Naive thymus-derived CD4-positive, alpha-beta T cell (primary cell): ENCODE measurements at regions not wholly inside any gene's neighbourhood (a gene's known extent, or its start where the extent isn't known, plus 50 kb on each side); places are given as distances from the start of the nearest gene placed in this dataset.
A peak's percentile ranks its signal among the peaks of the same experiment; 100 is the strongest.

Experiments
- ATAC-seq: fragments of 150-1000 bp; cut with Tn5 transposase; 2 replicates; pipeline ENCODE4 v1.10.0; 2021; ENCODE audit warnings: mild to moderate bottlenecking, moderate library complexity
- CTCF ChIA-PET: fragments of 350-600 bp; sonication (Branson Sonifier 250); formaldehyde crosslinking; loops from one replicate; lab custom pipeline; 2021; ENCODE audit warnings: antibody characterized with exemption; lab: Charles Lee
- POLR2A ChIA-PET: fragments of 350-600 bp; sonication (Branson Sonifier 250); formaldehyde crosslinking; loops from one replicate; lab custom pipeline; 2021; ENCODE audit warnings: antibody characterized with exemption, inconsistent platforms; lab: Charles Lee
- DNase-seq, 9 donors: peaks; one replicate each; pipeline versions ENCODE4 v3.0.0 to v3.0.0-alpha.2; 2020 to 2022; ENCODE audit warnings: mixed read lengths in 1 of 9
- H3K27ac ChIP-seq: one replicate; pipeline ENCODE4 v1.7.0; 2013; ENCODE audit warnings: mild to moderate bottlenecking, low read depth, low read length, moderate library complexity
- H3K27me3 ChIP-seq, 2 donors: one replicate each; pipeline ENCODE4 v1.7.0; 2013; ENCODE audit warnings: low read length in 2 of 2, mild to moderate bottlenecking in 2 of 2, moderate library complexity in 2 of 2; ENCODE audit not compliant: control insufficient read depth in 2 of 2, insufficient read depth in 2 of 2
- H3K36me3 ChIP-seq, 3 experiments: 1 replicate in 2 of 3; 2 replicates in 1 of 3; pipeline ENCODE4 v1.7.0; 2013; ENCODE audit warnings: low read length in 3 of 3, mild to moderate bottlenecking in 3 of 3, moderate library complexity in 1 of 3; ENCODE audit not compliant: insufficient read depth in 3 of 3, control insufficient read depth in 2 of 3
- H3K4me1 ChIP-seq, 2 donors: one replicate each; pipeline ENCODE4 v1.7.0; 2013; ENCODE audit warnings: low read length in 2 of 2, mild to moderate bottlenecking in 2 of 2, moderate library complexity in 1 of 2; ENCODE audit not compliant: control insufficient read depth in 2 of 2, insufficient read depth in 2 of 2
- H3K4me3 ChIP-seq: 2 replicates; pipeline ENCODE4 v1.7.0; 2013; ENCODE audit warnings: mild to moderate bottlenecking, low read length
- H3K9me3 ChIP-seq, 3 experiments: 1 replicate in 2 of 3; 2 replicates in 1 of 3; pipeline ENCODE4 v1.7.0; 2013; ENCODE audit warnings: low read length in 3 of 3; ENCODE audit not compliant: control insufficient read depth in 2 of 3
- H3K27ac Mint-ChIP-seq, 9 donors: one replicate each; pipeline ENCODE4 v1.8.0; 2020 to 2022; ENCODE audit warnings: mixed read lengths in 9 of 9, mild to moderate bottlenecking in 8 of 9, moderate library complexity in 5 of 9, inconsistent platforms in 2 of 9
- H3K27me3 Mint-ChIP-seq, 5 donors: one replicate each; pipeline ENCODE4 v1.8.0; 2021 to 2022; ENCODE audit warnings: mixed read lengths in 5 of 5, mild to moderate bottlenecking in 1 of 5
- H3K36me3 Mint-ChIP-seq, 5 donors: one replicate each; pipeline ENCODE4 v1.8.0; 2020 to 2022; ENCODE audit warnings: mixed read lengths in 5 of 5, mild to moderate bottlenecking in 3 of 5, inconsistent platforms in 1 of 5
- H3K4me1 Mint-ChIP-seq, 7 donors: one replicate each; pipeline ENCODE4 v1.8.0; 2020 to 2022; ENCODE audit warnings: mixed read lengths in 7 of 7, mild to moderate bottlenecking in 3 of 7, inconsistent platforms in 1 of 7
- H3K4me3 Mint-ChIP-seq, 10 donors: one replicate each; pipeline ENCODE4 v1.8.0; 2020 to 2022; ENCODE audit warnings: mild to moderate bottlenecking in 10 of 10, mixed read lengths in 10 of 10, moderate library complexity in 6 of 10, inconsistent platforms in 2 of 10
- H3K9me3 Mint-ChIP-seq, 11 donors: one replicate each; pipeline ENCODE4 v1.8.0; 2020 to 2022; ENCODE audit warnings: mixed read lengths in 11 of 11, mild to moderate bottlenecking in 4 of 11, inconsistent platforms in 1 of 11, moderate library complexity in 1 of 11
- intact Hi-C, 2 donors: fragments of 100-400 bp; cut with micrococcal nuclease; formaldehyde crosslinking; loops; one replicate each; pipeline ENCODE4 v1.15.1; 2023

DNA sequence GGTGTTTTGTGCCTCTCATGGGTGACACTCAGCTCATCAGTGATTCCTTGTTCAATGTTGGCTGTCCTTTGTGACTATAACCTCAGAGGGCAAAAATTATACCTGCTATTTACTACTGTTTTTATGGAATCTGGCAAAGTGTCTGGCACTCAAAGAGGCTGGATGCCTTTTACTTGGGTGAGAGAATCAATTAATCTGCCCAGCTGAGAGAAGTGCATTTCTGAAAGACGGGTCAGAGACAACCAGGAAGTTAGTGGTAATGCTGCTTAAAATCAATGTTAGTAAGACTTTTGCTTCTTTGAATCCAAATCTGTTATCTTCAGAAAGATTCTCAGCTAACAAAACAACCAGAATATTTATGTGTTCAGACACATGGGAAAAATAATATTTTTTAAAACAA lies 436.2 kb upstream of the SUCLG2 start:
- peaks cover 27 to 89% (median 60%) of the 10 kb centered on the region in 7 donors for H3K4me1 Mint-ChIP-seq
- H3K9me3 Mint-ChIP-seq: peaks cover 0 to 4% (median 0%) of the 10 kb centered on the region in 11 donors
- Histone ChIP-seq H3K27ac (no peak overlapping the region), H3K36me3 (no peaks in the 10 kb centered on the region), H3K9me3 (no peaks in the 10 kb centered on the region), H3K4me3 (no peak overlapping the region), H3K27me3 (no peaks in the 10 kb centered on the region), H3K4me1 (peaks cover 27 to 41% of the 10 kb centered on the region in 2 donors)
- ATAC-seq (no peak), DNase-seq (no peak)
- H3K4me3 Mint-ChIP-seq: peak overlapping the region; percentile 27 to 75 (median 55)
- H3K27me3 Mint-ChIP-seq: peaks cover 0 to 4% (median 0%) of the 10 kb centered on the region in 5 donors
- POLR2A ChIA-PET: interaction anchor here (0.6 to 1.1 kb wide), 2 partner anchors 36 to 79 kb away, joined by 3 read pairs; no protein-coding TSS in a partner anchor
- H3K27ac Mint-ChIP-seq: peak overlapping the region in 6 of 9 donors; percentile 10 to 75 (median 54)
- H3K36me3 Mint-ChIP-seq: peaks cover 0 to 2% (median 0%) of the 10 kb centered on the region in 5 donors
- intact Hi-C loops: loop anchor here in 1 of 2 donors (10.0 kb wide), 1 partner anchor 146 kb away; no protein-coding TSS in a partner anchor
- CTCF ChIA-PET: interaction anchor here (1.3 kb wide), 1 partner anchor 73 kb away, joined by 3 read pairs; no protein-coding TSS in a partner anchor

DNA sequence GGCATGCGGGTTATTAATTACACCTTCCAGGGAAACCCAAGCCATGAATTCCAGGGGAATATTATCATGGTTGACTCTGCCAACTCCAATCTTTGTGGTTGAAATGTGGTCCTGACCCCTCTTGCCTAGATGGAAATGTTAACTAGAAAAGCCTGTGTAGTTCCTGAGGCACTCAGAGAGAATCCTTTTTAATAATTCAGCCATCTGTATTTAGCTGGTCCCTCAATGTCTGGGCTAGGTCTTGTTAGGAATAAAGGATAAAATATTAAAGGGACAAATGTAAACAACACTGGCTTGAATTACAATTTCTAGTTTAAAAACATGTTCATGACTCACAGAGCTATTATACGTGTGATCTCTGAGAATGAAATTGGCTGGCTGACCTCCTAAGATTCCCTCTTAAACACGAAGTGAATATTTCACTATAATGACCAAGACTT lies 435.2 kb upstream of the SUCLG2 start:
- POLR2A ChIA-PET: interaction anchor here (1.1 to 2.2 kb wide), 2 partner anchors 31 to 35 kb away, joined by 3 to 9 read pairs; no protein-coding TSS in a partner anchor

DNA sequence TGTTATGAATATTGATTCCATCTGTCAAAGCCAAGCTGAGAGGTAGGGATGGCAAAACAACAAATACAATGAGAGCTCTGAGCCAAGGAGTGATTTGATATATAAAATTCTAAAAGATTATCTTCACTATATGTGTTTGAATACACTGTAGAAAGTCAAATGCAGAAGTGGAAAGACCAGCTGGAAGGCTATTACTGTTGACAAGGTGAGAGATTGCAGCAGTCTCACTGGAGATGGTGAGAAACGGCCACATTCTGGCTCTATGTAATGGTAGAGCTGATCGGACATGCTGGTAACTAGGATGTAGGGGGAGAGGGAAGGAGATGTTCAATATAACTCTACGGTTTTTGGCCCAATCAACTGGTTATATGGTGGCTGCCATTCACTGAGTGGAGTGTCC lies 434.2 kb upstream of the SUCLG2 start:
- CTCF ChIA-PET: interaction anchor here (1.4 kb wide), 1 partner anchor 30 kb away, joined by 3 read pairs; no protein-coding TSS in a partner anchor
- intact Hi-C loops: loop anchor here (1.0 to 10.0 kb wide), 4 partner anchors 14 to 434 kb away; partner anchors contain the start of gene SUCLG2 (in 2 of the 2)
- Mint-ChIP-seq H3K27ac (peak overlapping the region in 8 of 9 donors; percentile 1 to 85 (median 48)), H3K36me3 (peaks cover 0 to 6% (median 0%) of the 10 kb centered on the region in 5 donors), H3K27me3 (peaks cover 0 to 4% (median 0%) of the 10 kb centered on the region in 5 donors), H3K4me3 (peak overlapping the region; percentile 8 to 75 (median 39)), H3K9me3 (peaks cover 0 to 4% (median 0%) of the 10 kb centered on the region in 11 donors), H3K4me1 (peaks cover 27 to 87% (median 72%) of the 10 kb centered on the region in 7 donors)
- no peaks in the 10 kb centered on the region for H3K9me3 ChIP-seq
- peaks cover 27 to 37% of the 10 kb centered on the region in 2 donors for H3K4me1 ChIP-seq
- H3K4me3 ChIP-seq: peak overlapping the region; percentile 23
- DNase-seq (no peak), ATAC-seq (no peak)
- H3K27me3 ChIP-seq: no peaks in the 10 kb centered on the region
- no peak overlapping the region for H3K27ac ChIP-seq
- no peaks in the 10 kb centered on the region for H3K36me3 ChIP-seq
- POLR2A ChIA-PET: interaction anchor here (2.2 kb wide), 1 partner anchor 30 kb away, joined by 9 read pairs; no protein-coding TSS in a partner anchor

More for the DNA sequence above, 435.2 kb upstream of the SUCLG2 start:
- Histone ChIP-seq H3K9me3 (no peaks in the 10 kb centered on the region), H3K27ac (no peak overlapping the region), H3K27me3 (no peaks in the 10 kb centered on the region), H3K4me3 (no peak overlapping the region), H3K4me1 (peaks cover 27 to 40% of the 10 kb centered on the region in 2 donors), H3K36me3 (no peaks in the 10 kb centered on the region)
- Mint-ChIP-seq H3K4me1 (peaks cover 28 to 91% (median 67%) of the 10 kb centered on the region in 7 donors), H3K27me3 (peaks cover 0 to 4% (median 0%) of the 10 kb centered on the region in 5 donors), H3K27ac (peak overlapping the region in 5 of 9 donors; percentile 13 to 75 (median 62)), H3K36me3 (peaks cover 0 to 4% (median 0%) of the 10 kb centered on the region in 5 donors), H3K4me3 (peak overlapping the region in 7 of 10 donors; percentile 5 to 75 (median 32)), H3K9me3 (peaks cover 0 to 4% (median 0%) of the 10 kb centered on the region in 11 donors)
- CTCF ChIA-PET: no interaction called here
- ATAC-seq: no peak
- DNase-seq: no peak
- intact Hi-C loops: loop anchor here (2.0 to 10.0 kb wide), 3 partner anchors 15 to 435 kb away; partner anchors contain the start of gene SUCLG2 (in 2 of the 2)

DNA sequence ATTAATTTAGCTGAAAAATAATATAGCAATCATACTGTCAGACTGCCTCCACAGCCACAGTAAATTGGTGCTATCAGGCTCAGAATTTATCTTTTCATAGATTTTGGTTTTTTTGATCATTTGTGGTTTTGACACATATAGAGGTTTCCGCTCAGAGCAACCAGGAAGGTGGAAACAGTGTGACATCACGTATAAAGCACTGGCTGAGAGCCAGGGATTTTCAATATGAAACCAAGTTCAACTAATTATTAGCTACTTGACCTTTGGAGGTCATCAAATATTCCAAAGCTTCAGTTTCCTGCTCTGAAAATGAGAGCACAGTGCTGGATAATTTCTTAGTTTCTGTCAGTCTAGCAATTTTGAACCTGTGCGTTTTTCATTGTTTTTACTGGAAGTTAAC lies 433.8 kb upstream of the SUCLG2 start:
- H3K27me3 ChIP-seq: no peaks in the 10 kb centered on the region
- peaks cover 27 to 37% of the 10 kb centered on the region in 2 donors for H3K4me1 ChIP-seq
- H3K27ac ChIP-seq: no peak overlapping the region
- H3K9me3 ChIP-seq: no peaks in the 10 kb centered on the region
- intact Hi-C loops: loop anchor here (1.0 to 10.0 kb wide), 4 partner anchors 13 to 433 kb away; partner anchors contain the start of gene SUCLG2 (in 2 of the 2)
- Mint-ChIP-seq H3K9me3 (peaks cover 0 to 4% (median 0%) of the 10 kb centered on the region in 11 donors), H3K27ac (peak overlapping the region in 8 of 9 donors; percentile 1 to 85 (median 48)), H3K4me3 (peak overlapping the region; percentile 8 to 75 (median 39)), H3K27me3 (peaks cover 0 to 4% (median 0%) of the 10 kb centered on the region in 5 donors), H3K36me3 (peaks cover 0 to 8% (median 0%) of the 10 kb centered on the region in 5 donors), H3K4me1 (peaks cover 25 to 85% (median 71%) of the 10 kb centered on the region in 7 donors)
- DNase-seq: peak in 7 of 9 donors; percentile 61 to 81 (median 74)
- H3K36me3 ChIP-seq: no peaks in the 10 kb centered on the region
- ChIA-PET POLR2A (interaction anchor here (2.2 kb wide), 1 partner anchor 30 kb away, joined by 9 read pairs; no protein-coding TSS in a partner anchor), CTCF (interaction anchor here (1.4 kb wide), 1 partner anchor 30 kb away, joined by 3 read pairs; no protein-coding TSS in a partner anchor)
- H3K4me3 ChIP-seq: peak overlapping the region; percentile 23
- ATAC-seq: peak; percentile 86

DNA sequence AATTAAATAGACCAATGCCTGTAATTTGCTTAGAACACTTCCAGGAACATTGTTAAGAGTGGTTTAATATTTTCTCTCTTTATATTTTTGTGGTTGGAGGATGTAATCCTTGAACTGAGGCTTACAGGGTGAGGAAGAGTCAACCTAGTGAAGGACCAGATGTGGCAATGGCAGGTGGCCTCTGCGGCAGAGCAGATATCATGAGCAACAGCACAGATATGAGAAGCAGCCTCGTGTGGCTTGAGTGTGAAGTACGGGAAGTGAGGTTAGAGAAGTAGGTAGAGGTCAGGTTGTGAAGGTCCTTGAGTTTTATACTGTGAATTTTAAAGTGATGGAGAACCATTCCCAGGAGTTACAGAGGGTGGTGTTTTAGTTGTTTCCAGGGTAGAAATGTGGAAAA lies 417.6 kb upstream of the SUCLG2 start:
- peaks cover 0 to 10% (median 0%) of the 10 kb centered on the region in 3 experiments for H3K9me3 ChIP-seq
- H3K4me1 Mint-ChIP-seq: peaks cover 0 to 44% (median 23%) of the 10 kb centered on the region in 7 donors

DNA sequence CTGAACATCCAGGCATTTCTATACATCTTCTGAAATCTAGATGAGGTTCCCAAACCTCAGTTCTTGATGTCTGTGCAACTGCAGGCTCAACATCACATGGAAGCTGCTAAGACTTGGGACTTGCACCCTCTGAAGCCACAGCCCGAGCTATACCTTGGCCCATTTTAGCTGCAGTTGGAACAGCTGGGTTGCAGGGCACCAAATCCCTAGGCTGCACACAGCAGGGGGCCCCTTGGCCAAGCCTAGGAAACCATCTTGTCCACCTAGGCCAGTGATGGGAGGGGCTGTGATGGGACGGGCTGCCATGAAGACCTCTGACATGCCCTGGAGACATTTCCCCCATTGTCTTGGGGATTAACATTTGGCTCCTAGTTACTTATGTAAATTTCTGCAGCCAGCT lies 415.8 kb upstream of the SUCLG2 start:
- no peaks in the 10 kb centered on the region for H3K27me3 Mint-ChIP-seq
- peaks cover 0 to 10% (median 0%) of the 10 kb centered on the region in 3 experiments for H3K9me3 ChIP-seq
- no peaks in the 10 kb centered on the region for H3K4me1 ChIP-seq
- ATAC-seq (no peak), DNase-seq (no peak)
- H3K4me1 Mint-ChIP-seq: peaks cover 0 to 54% (median 20%) of the 10 kb centered on the region in 7 donors
- H3K4me3 Mint-ChIP-seq: no peak overlapping the region
- peaks cover 6 to 28% (median 13%) of the 10 kb centered on the region in 11 donors for H3K9me3 Mint-ChIP-seq
- H3K36me3 Mint-ChIP-seq: peaks cover 9 to 27% (median 13%) of the 10 kb centered on the region in 5 donors
- H3K27me3 ChIP-seq: no peaks in the 10 kb centered on the region
- no peak overlapping the region for H3K4me3 ChIP-seq
- no peak overlapping the region for H3K27ac ChIP-seq
- no peaks in the 10 kb centered on the region for H3K36me3 ChIP-seq
- intact Hi-C loops: no loop called here
- H3K27ac Mint-ChIP-seq: no peak overlapping the region
- CTCF ChIA-PET: no interaction called here
- POLR2A ChIA-PET: no interaction called here

More for the DNA sequence above, 417.6 kb upstream of the SUCLG2 start:
- Histone ChIP-seq H3K27ac (no peak overlapping the region), H3K27me3 (no peaks in the 10 kb centered on the region), H3K4me1 (no peaks in the 10 kb centered on the region), H3K36me3 (no peaks in the 10 kb centered on the region), H3K4me3 (no peak overlapping the region)
- POLR2A ChIA-PET: no interaction called here
- DNase-seq (no peak), ATAC-seq (no peak)
- intact Hi-C loops: no loop called here
- Mint-ChIP-seq H3K9me3 (peaks cover 6 to 28% (median 16%) of the 10 kb centered on the region in 11 donors), H3K36me3 (peaks cover 9 to 24% (median 10%) of the 10 kb centered on the region in 5 donors), H3K4me3 (no peak overlapping the region), H3K27ac (peak overlapping the region in 2 of 9 donors; percentile 1 to 46), H3K27me3 (no peaks in the 10 kb centered on the region)
- CTCF ChIA-PET: no interaction called here
